Vagina (tissue), 2 donors: ENCODE measurements at regions not wholly inside any gene's neighbourhood (a gene's known extent, or its start where the extent isn't known, plus 50 kb on each side); places are given as distances from the start of the nearest gene placed in this dataset.

Experiments
- CTCF ChIP-seq, 3 experiments: fragments of 450-650 bp in 2 of 3; fragments of 200-600 bp in 1 of 3; sonication (generic) in 1 of 3; IDR thresholded peaks; one replicate each; pipeline ENCODE4 v1.5.1; 2017 to 2019; ENCODE audit warnings: antibody characterized with exemption in 3 of 3, mild to moderate bottlenecking in 2 of 3, moderate library complexity in 2 of 3
- POLR2A ChIP-seq, 2 donors: fragments of 450-650 bp; IDR thresholded peaks; one replicate each; pipeline ENCODE4 v1.6.1; 2017; ENCODE audit warnings: antibody characterized with exemption in 2 of 2, mild to moderate bottlenecking in 2 of 2, moderate library complexity in 2 of 2

GRCh38 chr2:84077496-84077895 is 381.6 kb downstream of the SUCLG1 start:
- TF ChIP-seq POLR2A (IDR thresholded peaks at IDR 0.05) (no peak), CTCF (IDR thresholded peaks at IDR 0.05) (no peak)
